H9 (cell line): ENCODE measurements at regions not wholly inside any gene's neighbourhood (a gene's known extent, or its start where the extent isn't known, plus 50 kb on each side); places are given as distances from the start of the nearest gene placed in this dataset.

ENCODE experiments used
- DNase-seq: peaks from one replicate; pipeline ENCODE4 v3.0.0-alpha.2; 2017
- H2AFZ ChIP-seq: one replicate; pipeline ENCODE4 v1.6.1; 2013; ENCODE audit warnings: mild to moderate bottlenecking, low read length, control low read depth, moderate library complexity
- H2AK5ac ChIP-seq: 2 replicates; pipeline ENCODE4 v1.6.1; 2013; ENCODE audit warnings: low read length, control low read depth, mixed read lengths; ENCODE audit not compliant: insufficient read length
- H2BK120ac ChIP-seq: one replicate; pipeline ENCODE4 v1.6.1; 2013; ENCODE audit warnings: low read depth, mild to moderate bottlenecking, low read length, control low read depth, inconsistent platforms; ENCODE audit not compliant: poor library complexity, severe bottlenecking
- H2BK12ac ChIP-seq: 2 replicates; pipeline ENCODE4 v1.6.1; 2013; ENCODE audit warnings: low read length, control low read depth, mixed read lengths, low read depth; ENCODE audit not compliant: insufficient read length
- H2BK15ac ChIP-seq: 2 replicates; pipeline ENCODE4 v1.6.1; 2013; ENCODE audit warnings: low read depth, low read length, control low read depth
- H2BK20ac ChIP-seq: one replicate; pipeline ENCODE4 v1.6.1; 2013; ENCODE audit warnings: low read depth, mild to moderate bottlenecking, low read length, control low read depth, inconsistent platforms; ENCODE audit not compliant: poor library complexity, severe bottlenecking
- H2BK5ac ChIP-seq: 2 replicates; pipeline ENCODE4 v1.6.1; 2013; ENCODE audit warnings: low read length, control low read depth, mixed read lengths; ENCODE audit not compliant: insufficient read length
- H3K14ac ChIP-seq: 2 replicates; pipeline ENCODE4 v1.6.1; 2013; ENCODE audit warnings: low read length, control low read depth; ENCODE audit not compliant: insufficient read depth
- H3K18ac ChIP-seq: 2 replicates; pipeline ENCODE4 v1.6.1; 2013; ENCODE audit warnings: low read depth, mild to moderate bottlenecking, mixed read lengths, low read length, control low read depth; ENCODE audit not compliant: insufficient read length
- H3K23ac ChIP-seq: 2 replicates; pipeline ENCODE4 v1.6.1; 2013; ENCODE audit warnings: low read length, control low read depth, mixed read lengths, low read depth; ENCODE audit not compliant: insufficient read length
- H3K23me2 ChIP-seq: 2 replicates; pipeline ENCODE4 v1.6.1; 2013; ENCODE audit warnings: low read depth, mild to moderate bottlenecking, mixed read lengths, low read length, control low read depth; ENCODE audit not compliant: insufficient read length, poor library complexity, severe bottlenecking
- H3K27ac ChIP-seq: 2 replicates; pipeline ENCODE4 v1.5.1; 2013; ENCODE audit warnings: low read length, control low read depth, mixed read lengths, low read depth; ENCODE audit not compliant: insufficient read length
- H3K27me3 ChIP-seq: 2 replicates; pipeline ENCODE4 v1.6.1; 2013; ENCODE audit warnings: low read length, control low read depth, inconsistent platforms; ENCODE audit not compliant: insufficient read depth
- H3K4ac ChIP-seq: 2 replicates; pipeline ENCODE4 v1.6.1; 2013; ENCODE audit warnings: low read depth, mild to moderate bottlenecking, control low read depth, inconsistent platforms, low read length, moderate library complexity
- H3K4me1 ChIP-seq: 2 replicates; pipeline ENCODE4 v1.6.1; 2013; ENCODE audit warnings: low read length, control low read depth, inconsistent platforms; ENCODE audit not compliant: insufficient read depth
- H3K4me2 ChIP-seq: 2 replicates; pipeline ENCODE4 v1.6.1; 2013; ENCODE audit warnings: low read length, control low read depth, mixed read lengths; ENCODE audit not compliant: insufficient read length, insufficient read depth
- H3K56ac ChIP-seq: 2 replicates; pipeline ENCODE4 v1.6.1; 2013; ENCODE audit warnings: low read depth, mild to moderate bottlenecking, mixed read lengths, low read length, control low read depth; ENCODE audit not compliant: insufficient read length
- H3K79me1 ChIP-seq: 2 replicates; pipeline ENCODE4 v1.6.1; 2013; ENCODE audit warnings: low read depth, mild to moderate bottlenecking, moderate library complexity, low read length, control low read depth, inconsistent platforms; ENCODE audit not compliant: insufficient read depth, poor library complexity, severe bottlenecking
- H3K79me2 ChIP-seq: 2 replicates; pipeline ENCODE4 v1.6.1; 2013; ENCODE audit warnings: low read length, control low read depth, inconsistent platforms; ENCODE audit not compliant: insufficient read depth
- H3K9ac ChIP-seq: 2 replicates; pipeline ENCODE4 v1.6.1; 2013; ENCODE audit warnings: low read length, control low read depth, mixed read lengths; ENCODE audit not compliant: insufficient read length; ENCODE audit errors: extremely low read depth
- H3K9me3 ChIP-seq: one replicate; pipeline ENCODE4 v1.6.1; 2013; ENCODE audit warnings: low read depth, low read length, inconsistent platforms; ENCODE audit not compliant: control insufficient read depth
- H3T11ph ChIP-seq: one replicate; pipeline ENCODE4 v1.6.1; 2013; ENCODE audit warnings: mild to moderate bottlenecking, low read length, control low read depth, inconsistent platforms
- H4K20me1 ChIP-seq: one replicate; pipeline ENCODE4 v1.6.1; 2013; ENCODE audit not compliant: control insufficient read depth, insufficient read length, insufficient read depth
- H4K5ac ChIP-seq: 2 replicates; pipeline ENCODE4 v1.6.1; 2013; ENCODE audit warnings: low read depth, mild to moderate bottlenecking, mixed read lengths, low read length, control low read depth; ENCODE audit not compliant: insufficient read length
- H4K8ac ChIP-seq: replicated peaks from 2 replicates; pipeline ENCODE4 v1.6.1; 2013; ENCODE audit warnings: low read length, control low read depth, mixed read lengths, low read depth; ENCODE audit not compliant: insufficient read length
- H4K91ac ChIP-seq: 2 replicates; pipeline ENCODE4 v1.6.1; 2013; ENCODE audit warnings: low read depth, mild to moderate bottlenecking, moderate library complexity, mixed read lengths, low read length, control low read depth; ENCODE audit not compliant: insufficient read length
- H3K27ac Mint-ChIP-seq, 3 experiments: 2 replicates in 2 of 3; 3 replicates in 1 of 3; pipeline ENCODE4 v1.8.0; 2020 to 2021; ENCODE audit warnings: mixed read lengths in 3 of 3, mild to moderate bottlenecking in 1 of 3, moderate library complexity in 1 of 3
- H3K27me3 Mint-ChIP-seq: 2 replicates; pipeline ENCODE4 v1.8.0; 2021; ENCODE audit warnings: low read depth, mild to moderate bottlenecking, moderate library complexity, mixed read lengths
- H3K36me3 Mint-ChIP-seq, 3 experiments: 2 replicates in 2 of 3; 3 replicates in 1 of 3; pipeline ENCODE4 v1.8.0; 2020 to 2021; ENCODE audit warnings: low read depth in 3 of 3, mixed read lengths in 3 of 3; ENCODE audit not compliant: insufficient read depth in 1 of 3
- H3K4me1 Mint-ChIP-seq, 2 experiments: 2 replicates each; pipeline ENCODE4 v1.8.0; 2020; ENCODE audit warnings: mixed read lengths in 2 of 2
- H3K4me3 Mint-ChIP-seq, 2 experiments: 2 replicates in 1 of 2; 3 replicates in 1 of 2; pipeline ENCODE4 v1.8.0; 2020 to 2021; ENCODE audit warnings: mild to moderate bottlenecking in 2 of 2, mixed read lengths in 2 of 2, moderate library complexity in 1 of 2
- H3K9me3 Mint-ChIP-seq, 2 experiments: 2 replicates in 1 of 2; 3 replicates in 1 of 2; pipeline ENCODE4 v1.8.0; 2020; ENCODE audit warnings: mild to moderate bottlenecking in 2 of 2, mixed read lengths in 2 of 2, moderate library complexity in 1 of 2
- CTCF ChIP-seq: fragments of 200-600 bp; sonication (generic); conservative IDR thresholded peaks from 3 replicates; pipeline ENCODE4 v1.8.0; 2021; ENCODE audit warnings: antibody characterized with exemption, mild to moderate bottlenecking
- WGBS: extraction: QIAGEN DNeasy Blood & Tissue Kit; methylation state at CpG from one replicate; pipeline ENCODE4 v1.1.7; 2013; ENCODE audit warnings: missing lambda C conversion rate, low lambda C conversion rate, mixed read lengths; ENCODE audit not compliant: insufficient read length; ENCODE audit errors: extremely low coverage; 5-methylcytosine and 5-hydroxymethylcytosine counted together

GRCh38 chr6:165825256-165825815 lies 162.3 kb upstream of the PDE10A start:
- Histone ChIP-seq H4K8ac (no peak overlapping the region), H2BK120ac (no peak overlapping the region), H2BK12ac (no peak overlapping the region), H3K27me3 (no peaks in the 10 kb centered on the region), H4K20me1 (no peaks in the 10 kb centered on the region), H2BK20ac (no peak overlapping the region), H3K23me2 (no peaks in the 10 kb centered on the region), H2BK5ac (no peak overlapping the region), H4K91ac (no peak overlapping the region), H2BK15ac (no peak overlapping the region), H2AFZ (no peak overlapping the region), H3K79me1 (no peaks in the 10 kb centered on the region), H3K4ac (no peak overlapping the region), H3K14ac (no peak overlapping the region), H3K4me2 (no peak overlapping the region), H3K18ac (no peak overlapping the region), H3K56ac (no peak overlapping the region), H3T11ph (no peak overlapping the region), H4K5ac (no peak overlapping the region), H3K9me3 (no peaks in the 10 kb centered on the region), H3K27ac (no peak overlapping the region), H3K23ac (no peak overlapping the region), H2AK5ac (no peak overlapping the region), H3K79me2 (no peaks in the 10 kb centered on the region), H3K4me1 (peaks cover 6% of the 10 kb centered on the region; the same call in 1 of the 2 replicates), H3K9ac (no peak overlapping the region)
- Mint-ChIP-seq H3K4me1 (peaks cover 12 to 14% of the 10 kb centered on the region in 2 experiments), H3K4me3 (no peak overlapping the region), H3K27ac (no peak overlapping the region; a peak in 1 of 7 replicates), H3K36me3 (no peaks in the 10 kb centered on the region), H3K27me3 (peaks cover 3% of the 10 kb centered on the region), H3K9me3 (no peaks in the 10 kb centered on the region; a peak in 1 of 5 replicates)
- DNase-seq: no peak
- no peak for TF ChIP-seq CTCF
- WGBS: no CpG with 5 or more reads among the region's 9 CpGs
